Neutrophil (primary cell): ENCODE measurements at regions not wholly inside any gene's neighbourhood (a gene's known extent, or its start where the extent isn't known, plus 50 kb on each side); places are given as distances from the start of the nearest gene placed in this dataset.

Experiments used
- H3K27ac ChIP-seq: fragments of 200-600 bp; sonication (generic); 2 replicates; pipeline ENCODE4 v1.5.1; 2016; ENCODE audit warnings: mild to moderate bottlenecking, moderate library complexity
- H3K27me3 ChIP-seq: fragments of 200-600 bp; sonication (generic); 2 replicates; pipeline ENCODE4 v1.6.0; 2016; ENCODE audit warnings: mild to moderate bottlenecking
- H3K36me3 ChIP-seq: fragments of 200-600 bp; sonication (generic); 2 replicates; pipeline ENCODE4 v1.5.1; 2017
- H3K4me1 ChIP-seq, 2 experiments: fragments of 200-600 bp in 1 of 2; sonication (generic) in 1 of 2; 1 replicate in 1 of 2; 2 replicates in 1 of 2; pipeline versions ENCODE4 v1.5.1 to v1.6.1; 2013 to 2016; ENCODE audit warnings: low read depth in 1 of 2, low read length in 1 of 2, mild to moderate bottlenecking in 1 of 2, moderate library complexity in 1 of 2; ENCODE audit not compliant: control insufficient read depth in 1 of 2, insufficient read depth in 1 of 2
- H3K4me3 ChIP-seq, 2 experiments: fragments of 200-600 bp in 1 of 2; sonication (generic) in 1 of 2; 1 replicate in 1 of 2; 2 replicates in 1 of 2; pipeline ENCODE4 v1.5.1; 2013 to 2016; ENCODE audit warnings: low read depth in 1 of 2, low read length in 1 of 2, mild to moderate bottlenecking in 1 of 2, moderate library complexity in 1 of 2
- H3K9me3 ChIP-seq: fragments of 200-600 bp; sonication (generic); 2 replicates; pipeline ENCODE4 v1.5.1; 2016
- CTCF ChIP-seq: fragments of 200-600 bp; sonication (generic); IDR thresholded peaks from 2 replicates; pipeline ENCODE4 v1.5.1; 2016; ENCODE audit warnings: antibody characterized with exemption

- no peak for TF ChIP-seq CTCF
- Histone ChIP-seq H3K27ac (no peak overlapping the region), H3K27me3 (peaks cover 27% of the 10 kb centered on the region), H3K36me3 (no peaks in the 10 kb centered on the region), H3K4me3 (no peak overlapping the region), H3K9me3 (no peaks in the 10 kb centered on the region), H3K4me1 (no peaks in the 10 kb centered on the region)
These were observed 140.5 kb upstream of the HS3ST2 start for GRCh38 chr16:22673421-22673831.

- Histone ChIP-seq H3K9me3 (no peaks in the 10 kb centered on the region), H3K4me1 (no peaks in the 10 kb centered on the region), H3K27ac (no peak overlapping the region), H3K36me3 (no peaks in the 10 kb centered on the region), H3K4me3 (no peak overlapping the region), H3K27me3 (peaks cover 41% of the 10 kb centered on the region)
- TF ChIP-seq CTCF = no peak
These were observed 139.2 kb upstream of the HS3ST2 start for GRCh38 chr16:22674832-22675191.

- peaks cover 52% of the 10 kb centered on the region for H3K27me3 ChIP-seq
- no peak for TF ChIP-seq CTCF
- no peaks in the 10 kb centered on the region for H3K9me3 ChIP-seq
- no peak overlapping the region for H3K4me3 ChIP-seq
- H3K27ac ChIP-seq = no peak overlapping the region
- no peaks in the 10 kb centered on the region for H3K4me1 ChIP-seq
- no peaks in the 10 kb centered on the region for H3K36me3 ChIP-seq
These were observed 138.0 kb upstream of the HS3ST2 start for GRCh38 chr16:22675745-22676540.

- Histone ChIP-seq H3K36me3 (no peaks in the 10 kb centered on the region), H3K27ac (no peak overlapping the region), H3K27me3 (peaks cover 50% of the 10 kb centered on the region), H3K4me3 (no peak overlapping the region), H3K9me3 (no peaks in the 10 kb centered on the region), H3K4me1 (no peaks in the 10 kb centered on the region)
- no peak for TF ChIP-seq CTCF
These were observed 136.7 kb upstream of the HS3ST2 start for GRCh38 chr16:22677024-22677830.

DNA sequence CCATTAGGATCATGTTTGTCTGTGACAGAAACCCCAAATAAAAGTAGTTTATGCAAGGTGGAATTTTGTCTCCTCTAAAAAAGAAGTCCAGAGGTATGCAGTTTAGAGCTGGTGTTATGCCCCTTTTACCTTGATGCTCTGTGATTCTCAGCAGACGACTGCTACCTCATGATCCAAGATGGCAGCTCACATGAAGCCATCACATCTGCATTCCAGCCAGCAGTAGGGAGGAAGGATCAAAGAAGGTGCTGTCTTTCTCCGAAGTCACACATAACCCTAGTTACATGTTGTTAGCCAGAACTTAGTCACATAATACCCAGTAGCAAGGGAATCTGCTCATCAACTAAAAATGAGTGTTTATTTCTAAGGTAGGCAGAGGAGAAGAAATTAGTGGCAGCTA lies 135.7 kb upstream of the HS3ST2 start:
- no peaks in the 10 kb centered on the region for H3K4me1 ChIP-seq
- no peak overlapping the region for H3K27ac ChIP-seq
- no peak overlapping the region for H3K4me3 ChIP-seq
- peaks cover 41% of the 10 kb centered on the region for H3K27me3 ChIP-seq
- H3K9me3 ChIP-seq = no peaks in the 10 kb centered on the region
- H3K36me3 ChIP-seq = no peaks in the 10 kb centered on the region
- no peak for TF ChIP-seq CTCF
